GM19452 (cell line): ENCODE measurements at regions not wholly inside any gene's neighbourhood (a gene's known extent, or its start where the extent isn't known, plus 50 kb on each side); places are given as distances from the start of the nearest gene placed in this dataset.

Experiments
- ATAC-seq: cut with Tn5 transposase; IDR thresholded peaks from one replicate; pipeline ENCODE4 v1.9.1; 2021; ENCODE audit not compliant: unreplicated experiment

DNA sequence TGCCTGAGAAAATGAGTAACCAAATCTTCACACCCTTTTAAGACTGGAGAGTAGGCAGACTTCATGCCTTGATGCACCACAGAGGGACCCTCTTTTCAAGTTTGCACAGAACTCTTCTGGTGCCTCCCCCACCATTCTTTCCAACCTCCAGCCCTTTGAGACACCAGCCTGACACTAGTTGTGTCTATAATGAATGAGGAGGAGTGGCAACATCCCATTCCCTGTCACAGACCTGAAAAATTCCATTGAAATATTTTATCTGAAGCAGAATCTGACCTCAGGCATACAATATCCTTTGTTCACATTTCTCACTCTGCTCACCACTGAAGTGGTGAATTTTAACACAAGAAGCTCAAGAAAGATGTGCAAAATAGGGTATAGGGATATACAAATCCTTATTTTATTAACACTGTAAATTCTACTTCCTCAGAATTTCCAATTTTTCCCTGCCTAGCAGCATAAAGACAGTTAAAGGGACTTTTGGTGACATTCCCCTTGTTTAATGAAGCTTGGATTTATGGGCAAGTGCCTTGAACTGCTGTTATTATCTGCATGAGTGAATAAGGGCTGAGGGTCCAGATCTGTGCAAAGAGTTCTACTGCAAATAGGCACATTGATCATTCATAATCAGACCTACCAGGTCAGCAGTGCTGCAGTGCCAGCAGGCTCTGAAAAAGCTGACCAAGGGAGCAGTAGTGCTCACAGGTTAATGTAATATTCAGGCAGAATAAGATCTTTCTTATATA lies 149.9 kb upstream of the PAQR3 start:
- ATAC-seq = no peak

- ATAC-seq = no peak
Measured at GRCh38 chr4:79087071-79087470, 147.8 kb upstream of the PAQR3 start.

DNA sequence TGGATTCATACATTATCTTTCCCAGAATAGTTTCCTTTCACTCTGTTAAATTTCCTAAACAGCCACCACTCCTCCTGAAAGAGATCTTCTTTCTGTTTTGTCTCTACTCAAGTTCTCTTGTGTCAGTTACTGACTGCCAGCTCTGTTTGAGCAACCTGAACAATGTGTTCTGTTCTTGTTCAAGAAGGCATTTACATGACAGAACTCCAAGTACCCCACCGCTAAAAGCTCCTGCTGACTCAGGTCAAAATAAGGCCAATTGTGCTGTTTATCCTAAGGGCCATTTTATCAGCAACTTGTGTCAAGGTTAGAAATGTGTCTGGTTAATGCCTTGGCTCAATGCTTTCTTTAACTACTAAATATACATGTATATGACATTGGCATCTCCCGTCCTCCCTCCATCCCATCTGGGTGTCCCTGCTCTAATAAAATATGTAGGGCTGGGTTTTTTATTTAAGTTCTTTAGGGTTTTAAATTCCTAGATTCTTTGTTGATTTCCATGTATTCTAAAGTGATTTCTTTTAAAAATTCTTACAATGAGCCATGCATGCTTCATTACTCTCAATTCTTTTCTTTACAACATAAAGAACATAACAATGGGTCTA lies 144.3 kb upstream of the PAQR3 start:
- ATAC-seq = no peak

GRCh38 chr4:79082997-79083396 lies 143.8 kb upstream of the PAQR3 start:
- no peak for ATAC-seq

DNA sequence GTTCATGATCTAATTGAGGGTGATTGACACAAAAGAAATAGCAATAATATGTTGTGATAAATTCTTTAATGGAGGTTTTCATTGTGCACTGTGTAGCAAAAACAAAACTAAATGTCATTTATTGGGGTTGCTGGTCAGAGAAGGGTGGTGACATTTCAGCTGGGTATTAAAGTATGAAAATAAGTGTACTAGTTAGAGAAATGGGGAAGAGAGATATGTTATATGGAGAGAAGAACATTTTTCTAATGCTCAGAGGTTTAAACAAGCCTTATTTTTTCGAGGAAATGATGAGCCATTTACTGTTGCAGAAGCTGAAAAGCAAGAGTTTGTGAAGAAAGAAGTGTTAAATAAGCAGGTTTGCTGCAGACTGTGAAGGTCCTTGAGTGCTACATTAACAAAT lies 142.7 kb upstream of the PAQR3 start:
- ATAC-seq = no peak

DNA sequence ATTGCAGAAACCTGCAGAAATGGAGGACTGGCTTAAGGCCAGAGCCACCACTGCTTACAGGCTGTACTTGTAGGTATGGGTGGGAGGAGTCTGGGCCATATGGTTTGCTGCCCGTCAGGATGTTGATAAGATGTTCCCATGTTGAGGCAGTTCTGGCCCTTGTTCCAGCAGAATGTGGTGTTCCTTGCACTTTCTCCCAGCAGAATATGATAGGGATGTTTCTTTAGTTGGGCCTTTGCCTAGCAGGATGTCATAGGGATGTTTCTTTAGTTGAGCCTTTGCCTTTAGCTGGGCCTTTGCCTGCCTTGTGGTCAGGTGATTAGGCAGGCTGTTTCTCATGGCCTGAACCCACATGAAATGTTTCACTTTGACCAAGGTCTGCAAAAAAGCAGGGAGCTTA lies 139.1 kb upstream of the PAQR3 start:
- ATAC-seq = no peak

DNA sequence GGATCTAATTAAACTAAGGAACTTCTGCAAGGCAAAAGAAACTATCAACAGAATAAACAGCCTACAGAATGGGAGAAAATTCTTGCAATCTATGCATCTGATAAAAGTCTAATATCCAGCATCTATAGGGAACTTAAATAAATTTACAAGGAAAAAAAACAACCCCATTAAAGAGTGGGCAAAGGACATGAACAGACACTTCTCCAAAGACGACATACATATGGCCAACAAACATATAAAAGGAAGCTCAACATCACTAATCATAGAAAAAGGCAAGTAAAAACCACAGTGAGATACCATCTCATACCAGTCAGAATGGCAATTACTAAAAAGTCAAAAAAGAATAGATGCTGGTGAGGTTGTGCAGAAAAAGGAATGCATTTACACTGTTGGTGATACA lies 134.8 kb upstream of the PAQR3 start:
- no peak for ATAC-seq

GRCh38 chr4:79073471-79073870 lies 134.2 kb upstream of the PAQR3 start:
- no peak for ATAC-seq

DNA sequence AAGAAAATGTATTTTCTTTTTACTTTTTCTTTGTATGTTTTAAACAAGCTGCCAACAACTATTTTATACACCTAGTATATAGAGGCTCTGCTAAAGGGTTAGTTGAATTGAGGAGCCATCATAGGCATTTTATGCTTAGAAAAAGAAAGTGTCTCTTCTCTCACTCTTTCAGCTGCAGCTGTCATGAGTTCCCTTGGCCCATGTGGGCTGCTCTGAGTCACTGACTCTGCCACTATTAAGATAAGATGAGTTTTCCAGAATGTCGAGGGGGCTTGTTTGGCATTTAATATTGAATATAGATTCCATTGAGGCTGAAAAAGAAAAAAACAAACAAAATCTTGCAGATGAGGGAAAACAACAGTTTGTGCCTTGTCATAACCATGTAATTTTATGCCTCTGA lies 126.0 kb upstream of the PAQR3 start:
- no peak for ATAC-seq

- ATAC-seq = no peak
Measured at GRCh38 chr4:79064806-79065205, 125.6 kb upstream of the PAQR3 start.

- no peak for ATAC-seq
Measured at GRCh38 chr4:79059631-79060399, 120.6 kb upstream of the PAQR3 start.

DNA sequence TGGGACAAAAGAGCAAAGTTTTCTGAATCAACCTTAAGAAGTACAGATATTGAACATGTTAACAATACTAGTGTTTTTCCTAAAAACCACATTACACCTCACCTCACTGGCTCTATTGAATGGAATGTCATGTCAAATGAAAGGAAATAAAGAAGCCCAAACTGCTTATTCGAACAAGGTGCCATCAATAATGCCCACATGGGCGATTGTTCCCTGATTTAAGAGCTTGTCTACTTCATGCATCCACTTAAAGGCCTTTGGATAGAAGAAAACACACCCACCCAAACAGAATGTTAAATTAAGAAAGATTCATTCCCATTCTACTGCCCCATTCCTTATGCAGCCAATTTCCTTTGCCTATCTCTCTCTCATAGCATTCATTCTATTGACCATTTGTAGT lies 118.5 kb upstream of the PAQR3 start:
- no peak for ATAC-seq

- ATAC-seq = no peak
Measured at GRCh38 chr4:79053754-79054153, 114.5 kb upstream of the PAQR3 start.

- no peak for ATAC-seq
Measured at GRCh38 chr4:79050541-79050880, 111.3 kb upstream of the PAQR3 start.

- ATAC-seq = no peak
Measured at GRCh38 chr4:79049840-79050540, 110.8 kb upstream of the PAQR3 start.

DNA sequence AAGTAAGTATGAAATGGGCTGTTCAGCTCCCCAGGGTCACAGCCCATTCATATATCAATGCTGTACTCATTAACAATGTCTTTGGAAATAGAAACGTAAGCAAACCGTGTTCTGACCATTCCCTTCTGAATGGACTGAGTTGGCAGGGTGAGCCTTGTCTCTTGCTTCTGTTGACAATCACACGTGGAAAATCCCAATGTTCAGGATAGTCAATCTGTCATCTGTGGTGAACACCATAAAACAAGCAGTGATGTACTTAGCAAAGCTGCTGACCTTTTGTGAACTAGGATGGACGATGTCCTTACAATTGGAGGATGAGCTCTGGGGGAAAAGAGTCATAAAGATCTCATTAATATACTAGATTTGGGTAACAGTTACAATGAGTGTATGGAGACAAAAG lies 109.6 kb upstream of the PAQR3 start:
- no peak for ATAC-seq

DNA sequence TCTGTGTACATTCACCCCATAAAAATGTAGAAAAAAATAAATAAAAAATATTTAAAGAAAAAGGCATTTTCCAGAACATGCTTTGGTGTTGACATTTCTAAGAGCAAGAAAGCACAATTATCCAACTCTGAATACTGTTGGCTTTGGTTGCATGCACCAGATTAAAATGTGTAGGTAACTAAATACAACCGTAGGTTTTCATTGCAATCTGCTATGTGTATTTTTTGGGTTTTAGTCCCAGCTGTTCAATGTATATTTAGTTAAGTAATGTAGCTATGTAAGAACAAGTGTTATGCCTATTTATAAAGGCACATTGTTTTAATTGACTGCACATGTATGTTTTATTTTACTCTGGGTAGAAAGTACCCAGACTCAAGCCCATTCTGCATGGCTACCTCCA lies 108.1 kb upstream of the PAQR3 start:
- no peak for ATAC-seq

DNA sequence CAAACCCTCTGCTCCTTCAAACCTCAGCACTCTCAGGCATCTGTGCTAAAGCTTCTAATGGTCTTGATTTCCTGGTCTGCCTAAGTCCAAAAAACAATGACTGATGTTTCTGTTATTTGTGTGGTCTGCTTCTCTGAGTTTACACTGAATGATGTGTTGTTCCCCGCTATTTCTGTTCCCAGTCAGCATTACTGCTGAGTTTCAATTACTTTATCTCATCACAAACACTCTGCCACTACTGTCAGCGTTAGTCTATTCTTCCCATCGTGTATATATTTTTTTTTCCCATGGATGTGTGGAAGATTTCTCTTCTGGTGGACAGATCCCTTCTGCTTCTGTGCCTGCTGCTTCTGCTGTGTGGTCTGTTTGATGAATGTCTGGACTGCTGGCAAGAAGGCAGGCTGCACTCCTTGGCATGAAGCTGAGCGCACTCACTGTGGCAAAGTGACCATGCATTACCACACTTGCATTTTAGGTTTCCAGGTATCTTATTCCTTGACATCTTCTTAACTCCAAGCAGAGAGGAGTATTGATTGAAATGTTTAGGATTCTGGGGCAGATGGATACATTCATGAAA lies 106.9 kb upstream of the PAQR3 start:
- ATAC-seq = no peak

DNA sequence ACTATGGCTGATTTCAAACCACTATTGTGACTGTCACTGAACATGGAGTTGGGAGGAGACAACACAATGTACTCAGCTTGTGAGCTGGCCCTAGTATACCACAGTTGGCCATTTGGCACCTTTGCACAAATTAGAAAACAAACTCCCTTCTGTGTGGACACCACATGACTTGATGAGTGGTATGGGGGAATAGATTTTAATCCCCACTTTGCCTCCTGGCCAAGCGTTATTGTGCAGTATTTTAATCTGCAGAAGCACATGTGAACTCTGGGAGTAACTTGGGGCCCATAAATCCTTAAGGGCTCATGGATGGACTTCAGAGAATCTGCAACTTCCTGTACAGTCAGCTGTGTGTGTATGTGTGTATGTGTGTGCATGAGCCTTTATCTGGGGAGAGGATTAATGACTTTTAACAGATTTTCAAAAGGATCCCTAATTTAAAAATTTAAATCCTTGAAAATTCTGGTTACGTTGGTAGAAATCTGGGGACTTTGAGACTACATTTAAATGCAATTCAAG lies 105.0 kb upstream of the PAQR3 start:
- ATAC-seq = no peak

- ATAC-seq = no peak
Measured at GRCh38 chr4:79043138-79043537, 103.9 kb upstream of the PAQR3 start.

DNA sequence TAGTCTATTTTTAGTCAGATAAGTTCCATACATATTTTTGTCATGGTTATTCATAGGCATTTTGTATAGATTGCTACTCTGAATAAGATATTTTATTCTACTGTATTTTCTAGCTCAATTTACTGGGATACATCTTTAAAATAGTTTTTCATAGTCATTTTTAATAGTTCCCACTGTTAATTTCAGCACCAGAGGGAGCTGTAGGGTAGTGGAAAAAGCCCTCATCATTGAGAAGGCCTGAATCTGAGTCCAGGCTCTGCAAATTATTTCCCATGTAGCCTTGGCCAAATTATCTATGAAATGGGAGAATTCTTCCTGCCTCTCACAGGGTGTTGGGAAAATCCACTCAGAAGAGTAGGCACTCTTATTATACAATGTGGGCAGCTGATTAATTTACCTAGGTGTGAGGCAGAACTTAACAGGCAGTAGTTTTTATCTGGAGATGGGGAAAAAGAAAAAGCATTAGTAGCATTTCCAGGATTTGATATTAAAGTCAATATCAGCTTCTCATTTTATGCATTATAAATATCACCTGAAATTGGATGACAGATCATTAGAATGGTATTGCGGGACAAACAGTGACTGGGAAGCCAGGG lies 102.9 kb upstream of the PAQR3 start:
- no peak for ATAC-seq
